Tibial artery (tissue), 4 donors: ENCODE measurements at regions not wholly inside any gene's neighbourhood (a gene's known extent, or its start where the extent isn't known, plus 50 kb on each side); places are given as distances from the start of the nearest gene placed in this dataset.
A peak's percentile ranks its signal among the peaks of the same experiment; 100 is the strongest.

Experiments used
- DNase-seq, 2 donors: peaks; one replicate each; pipeline ENCODE4 v3.0.0-alpha.2; 2019
- H3K27ac ChIP-seq, 2 donors: fragments of 200-600 bp; sonication (generic) in 1 of 2; 1 replicate in 1 of 2; 2 replicates in 1 of 2; pipeline ENCODE4 v1.5.1; 2018 to 2019; ENCODE audit warnings: mild to moderate bottlenecking in 1 of 2
- H3K27me3 ChIP-seq, 2 donors: fragments of 200-600 bp; sonication (generic) in 1 of 2; one replicate each; pipeline versions ENCODE4 v1.5.1 to v1.6.0; 2016 to 2019
- H3K36me3 ChIP-seq, 3 donors: fragments of 200-600 bp; sonication (generic) in 2 of 3; one replicate each; pipeline ENCODE4 v1.5.1; 2016 to 2019; ENCODE audit warnings: mild to moderate bottlenecking in 2 of 3
- H3K4me1 ChIP-seq, 4 donors: fragments of 200-600 bp; sonication (generic) in 2 of 4; 1 replicate in 3 of 4; 2 replicates in 1 of 4; pipeline ENCODE4 v1.5.1; 2016 to 2019
- H3K4me3 ChIP-seq, 2 donors: fragments of 200-600 bp; sonication (generic) in 1 of 2; 1 replicate in 1 of 2; 2 replicates in 1 of 2; pipeline ENCODE4 v1.5.1; 2018 to 2019; ENCODE audit warnings: mild to moderate bottlenecking in 2 of 2
- H3K9me3 ChIP-seq, 3 donors: fragments of 200-600 bp; sonication (generic) in 1 of 3; one replicate each; pipeline ENCODE4 v1.5.1; 2016 to 2019
- CTCF ChIP-seq, 2 experiments: fragments of 200-600 bp in 1 of 2; fragments of 450-650 bp in 1 of 2; IDR thresholded peaks; one replicate each; pipeline ENCODE4 v1.5.1; 2017 to 2019; ENCODE audit warnings: antibody characterized with exemption in 2 of 2, mild to moderate bottlenecking in 1 of 2, moderate library complexity in 1 of 2
- intact Hi-C: fragments of 100-400 bp; cut with DNase I; formaldehyde crosslinking; loops from one replicate; pipeline ENCODE4 v1.15.0; 2023; ENCODE audit warnings: low total_unique reads

DNA sequence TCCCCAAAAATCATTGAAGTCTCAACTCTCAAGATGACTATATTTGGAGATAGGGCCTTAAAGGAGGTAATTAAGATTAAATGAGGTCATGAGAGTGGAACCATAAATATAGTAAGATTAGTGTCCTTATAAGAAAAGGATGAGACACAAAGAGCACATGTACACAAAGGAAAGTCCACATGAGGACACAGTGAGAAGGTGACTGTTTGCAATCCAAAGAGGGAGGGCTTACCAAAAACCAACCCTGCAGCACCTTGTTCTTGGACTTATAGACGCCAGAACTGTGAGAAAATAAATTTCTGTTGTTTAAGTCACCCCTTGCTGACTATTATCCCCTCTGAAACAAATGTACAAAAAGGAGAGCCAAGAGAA is 150.4 kb upstream of the SMLR1 start:
- intact Hi-C loops, result no loop called here
- no peaks in the 10 kb centered on the region for H3K27me3 ChIP-seq
- TF ChIP-seq CTCF (IDR thresholded peaks at IDR 0.05), result no peak
- H3K27ac ChIP-seq, result no peak overlapping the region
- H3K36me3 ChIP-seq, result no peaks in the 10 kb centered on the region
- H3K9me3 ChIP-seq, result no peaks in the 10 kb centered on the region
- no peak overlapping the region for H3K4me3 ChIP-seq
- peaks cover 0 to 37% (median 6%) of the 10 kb centered on the region in 4 donors for H3K4me1 ChIP-seq
- DNase-seq, result no peak

- H3K4me1 ChIP-seq, result peaks cover 0 to 43% (median 7%) of the 10 kb centered on the region in 4 donors
- no peak for DNase-seq
- no peak overlapping the region for H3K27ac ChIP-seq
- TF ChIP-seq CTCF (IDR thresholded peaks at IDR 0.05), result no peak
- no peaks in the 10 kb centered on the region for H3K9me3 ChIP-seq
- intact Hi-C loops, result no loop called here
- no peaks in the 10 kb centered on the region for H3K36me3 ChIP-seq
- no peak overlapping the region for H3K4me3 ChIP-seq
- H3K27me3 ChIP-seq, result no peaks in the 10 kb centered on the region
Measured at GRCh38 chr6:130677312-130677711, 149.9 kb upstream of the SMLR1 start.

- H3K27me3 ChIP-seq, result no peaks in the 10 kb centered on the region
- H3K27ac ChIP-seq, result no peak overlapping the region
- H3K9me3 ChIP-seq, result no peaks in the 10 kb centered on the region
- TF ChIP-seq CTCF (IDR thresholded peaks at IDR 0.05), result no peak
- DNase-seq, result no peak
- intact Hi-C loops, result no loop called here
- H3K4me1 ChIP-seq, result peaks cover 0 to 44% (median 7%) of the 10 kb centered on the region in 4 donors
- no peak overlapping the region for H3K4me3 ChIP-seq
- no peaks in the 10 kb centered on the region for H3K36me3 ChIP-seq
Measured at GRCh38 chr6:130677766-130678165, 149.4 kb upstream of the SMLR1 start.

DNA sequence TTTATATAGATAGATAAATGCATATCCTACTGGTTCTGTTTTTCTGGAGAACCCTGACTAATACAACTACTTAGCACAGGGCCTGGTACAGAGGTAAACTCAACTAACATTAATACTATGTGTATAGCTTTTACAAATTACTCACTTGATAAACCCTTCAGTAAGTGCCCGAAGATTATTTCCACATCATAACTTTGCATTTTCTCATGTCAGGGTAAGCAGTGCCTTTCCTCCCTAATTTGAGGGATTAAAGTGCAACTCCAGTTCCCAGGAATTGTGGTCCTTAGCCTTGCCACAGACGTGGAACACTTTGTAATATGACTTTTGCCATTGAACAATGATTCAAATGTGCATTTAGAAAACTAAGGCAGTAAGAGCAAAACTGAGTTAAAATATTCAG is 147.5 kb upstream of the SMLR1 start:
- no peaks in the 10 kb centered on the region for H3K9me3 ChIP-seq
- peaks cover 0 to 44% (median 7%) of the 10 kb centered on the region in 4 donors for H3K4me1 ChIP-seq
- no peak for TF ChIP-seq CTCF (IDR thresholded peaks at IDR 0.05)
- no peaks in the 10 kb centered on the region for H3K36me3 ChIP-seq
- H3K27me3 ChIP-seq, result no peaks in the 10 kb centered on the region
- intact Hi-C loops, result no loop called here
- no peak for DNase-seq
- no peak overlapping the region for H3K4me3 ChIP-seq
- peak overlapping the region; percentile 75 for H3K27ac ChIP-seq

- Histone ChIP-seq H3K9me3 (no peaks in the 10 kb centered on the region), H3K27ac (peak overlapping the region; percentile 75)
- intact Hi-C loops, result no loop called here
Measured at GRCh38 chr6:130680116-130680515, 147.1 kb upstream of the SMLR1 start.

More at GRCh38 chr6:130680116-130680515, 147.1 kb upstream of the SMLR1 start:
- DNase-seq, result no peak
- no peaks in the 10 kb centered on the region for H3K27me3 ChIP-seq
- TF ChIP-seq CTCF (IDR thresholded peaks at IDR 0.05), result no peak
- H3K4me3 ChIP-seq, result no peak overlapping the region
- no peaks in the 10 kb centered on the region for H3K36me3 ChIP-seq
- peaks cover 0 to 44% (median 7%) of the 10 kb centered on the region in 4 donors for H3K4me1 ChIP-seq
